NCI-H2081 (cell line): ENCODE measurements at regions not wholly inside any gene's neighbourhood (a gene's known extent, or its start where the extent isn't known, plus 50 kb on each side); places are given as distances from the start of the nearest gene placed in this dataset.
"Not testable (repeated sequence)": the region's sequence is repeated elsewhere in the genome, so short reads cannot be mapped to it uniquely, and the experiment has no call there.

Experiments used
- DNase-seq, 2 experiments: peaks; one replicate each; lab custom pipeline; 2025; lab: John Stamatoyannopoulos, UW

DNA sequence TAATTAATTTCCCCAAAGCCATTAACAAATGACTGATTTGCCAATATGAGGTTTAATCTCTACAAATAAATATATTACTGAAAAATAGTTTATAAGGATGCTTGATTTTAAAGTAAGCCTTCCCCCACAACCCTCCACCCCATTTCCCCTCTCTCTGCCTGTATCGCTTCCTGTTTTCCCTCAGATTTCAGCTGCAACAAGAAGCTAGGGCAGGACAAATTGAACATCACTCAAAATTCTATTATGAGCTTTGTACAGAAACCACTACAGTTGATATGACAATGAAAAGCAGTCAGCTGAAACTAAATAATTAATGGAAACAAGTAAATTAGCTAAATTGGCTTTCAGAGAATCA lies 109.0 kb upstream of the SP4 start:
- no peak for DNase-seq

GRCh38 chr7:21326241-21326640 lies 101.6 kb upstream of the SP4 start:
- no peak for DNase-seq

DNA sequence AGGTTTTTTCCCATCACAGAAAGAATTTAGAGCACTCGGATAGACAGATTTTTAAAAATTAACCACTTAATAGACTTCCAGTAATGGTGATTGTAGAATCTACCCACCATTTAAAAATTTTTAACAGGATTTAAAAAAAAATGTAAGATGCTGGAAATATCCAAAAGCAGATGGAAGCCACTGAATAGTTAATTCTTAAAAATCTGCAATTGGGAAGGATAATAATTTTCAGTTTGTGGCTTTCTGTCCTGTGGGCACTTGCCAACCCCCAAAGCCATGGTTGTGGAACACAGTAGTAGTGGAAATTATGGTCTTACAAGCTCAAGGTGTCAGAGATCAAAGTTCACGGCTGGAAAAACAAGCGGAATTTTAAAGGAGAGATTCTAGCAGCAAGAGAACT lies 101.0 kb upstream of the SP4 start:
- no peak for DNase-seq

GRCh38 chr7:21327422-21328409 lies 100.2 kb upstream of the SP4 start:
- no peak for DNase-seq

DNA sequence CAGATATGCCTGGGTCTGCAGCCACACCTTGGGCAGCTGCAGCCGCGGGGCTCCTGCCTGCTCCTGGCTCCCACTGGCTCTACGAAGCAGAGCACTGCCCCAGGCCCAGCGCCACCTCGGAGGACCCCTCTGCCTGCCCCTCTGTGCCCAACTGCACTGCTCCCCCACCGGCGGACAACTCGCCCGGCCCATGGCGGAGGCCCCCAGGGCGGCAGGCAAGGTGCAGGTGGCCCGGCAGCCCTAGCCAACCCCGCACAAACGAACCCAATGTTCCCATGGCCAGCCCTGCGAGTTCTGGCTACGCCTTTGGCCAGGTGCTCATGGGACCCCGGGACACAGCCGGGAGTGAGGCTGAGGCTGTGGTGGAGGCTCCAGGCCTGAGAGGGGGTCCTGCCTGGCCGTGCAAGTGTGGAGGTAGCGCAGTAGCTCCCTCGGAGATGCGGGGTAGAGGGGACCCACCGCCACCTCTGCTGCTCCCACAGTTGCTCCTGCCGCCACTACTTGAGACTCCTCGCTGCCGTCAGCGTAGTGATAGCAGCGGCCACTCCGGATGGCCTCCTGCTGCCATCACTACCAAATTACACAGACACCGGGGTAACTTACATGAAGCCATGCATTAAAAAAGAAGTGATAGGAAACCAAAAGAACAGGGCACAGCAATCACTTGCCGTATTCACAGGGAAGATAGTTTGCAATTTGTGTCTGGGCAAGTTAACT lies 97.3 kb upstream of the SP4 start:
- no peak for DNase-seq

GRCh38 chr7:21334906-21335305 lies 93.0 kb upstream of the SP4 start:
- DNase-seq = no peak

DNA sequence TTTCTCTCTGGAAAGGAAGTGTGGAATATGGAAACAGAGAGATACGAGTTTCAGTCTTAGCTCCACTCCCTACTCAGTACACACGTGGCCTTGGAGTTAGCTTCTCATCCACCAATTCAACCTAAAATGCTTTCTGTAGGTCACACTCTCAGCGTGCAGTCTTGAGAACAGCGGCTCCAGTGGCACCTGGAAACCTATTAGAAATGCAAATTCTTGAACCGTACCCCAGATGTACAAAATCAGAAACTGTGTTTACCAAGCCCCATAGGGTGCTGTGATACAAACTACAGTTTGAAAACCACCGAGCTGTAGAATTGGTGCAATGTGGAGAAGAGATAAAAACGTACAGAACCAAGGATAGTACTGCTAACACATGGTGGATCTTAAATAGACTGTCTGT lies 91.1 kb upstream of the SP4 start:
- DNase-seq = no peak

GRCh38 chr7:21338728-21339164 lies 89.1 kb upstream of the SP4 start:
- DNase-seq = no peak

- not testable (repeated sequence) for DNase-seq
Observed at GRCh38 chr7:21344900-21345299, 83.0 kb upstream of the SP4 start.

- no peak for DNase-seq
Observed at GRCh38 chr7:21345361-21345760, 82.5 kb upstream of the SP4 start.

GRCh38 chr7:21346297-21346696 lies 81.6 kb upstream of the SP4 start:
- no peak for DNase-seq

DNA sequence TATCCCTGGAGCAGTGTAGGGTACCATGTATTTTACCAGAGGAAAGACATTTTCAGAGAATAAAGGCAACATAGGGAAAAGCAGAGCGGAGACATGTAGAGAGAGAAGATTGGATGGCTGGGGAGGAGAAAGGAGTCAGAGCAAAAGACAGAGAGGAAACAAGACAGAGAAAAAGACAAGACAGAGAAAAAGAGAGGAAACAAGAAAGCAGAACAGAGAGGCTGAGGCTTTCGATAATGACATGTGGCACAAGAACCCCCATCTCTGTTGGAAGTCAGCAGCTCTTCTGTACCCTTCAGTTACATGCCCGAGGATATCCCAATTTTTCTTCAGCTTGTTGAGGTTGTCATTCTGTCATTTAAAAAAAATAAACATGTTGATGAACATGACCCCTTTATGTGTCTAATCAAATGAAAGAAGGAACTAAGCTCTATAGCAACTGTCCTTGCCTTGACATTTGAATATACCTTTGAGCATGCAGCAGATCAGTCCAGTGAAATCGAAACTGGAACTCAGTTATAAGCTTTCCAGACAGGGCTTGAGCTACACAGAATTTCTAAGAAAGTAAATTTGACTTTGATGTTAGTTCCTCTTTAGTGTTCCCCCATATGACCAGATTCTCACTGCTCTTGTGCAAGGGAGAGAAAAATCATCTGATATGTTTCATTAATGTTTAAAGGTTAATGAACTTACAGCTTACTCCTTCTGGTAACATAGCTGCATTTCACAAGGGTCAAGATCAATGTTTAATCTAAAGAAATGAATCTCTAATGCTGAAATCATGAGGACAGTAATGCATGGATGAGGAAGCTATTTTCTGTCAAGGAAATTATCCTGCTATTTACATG lies 75.1 kb upstream of the SP4 start:
- no peak for DNase-seq

- no peak for DNase-seq
Observed at GRCh38 chr7:21353388-21353780, 74.5 kb upstream of the SP4 start.

DNA sequence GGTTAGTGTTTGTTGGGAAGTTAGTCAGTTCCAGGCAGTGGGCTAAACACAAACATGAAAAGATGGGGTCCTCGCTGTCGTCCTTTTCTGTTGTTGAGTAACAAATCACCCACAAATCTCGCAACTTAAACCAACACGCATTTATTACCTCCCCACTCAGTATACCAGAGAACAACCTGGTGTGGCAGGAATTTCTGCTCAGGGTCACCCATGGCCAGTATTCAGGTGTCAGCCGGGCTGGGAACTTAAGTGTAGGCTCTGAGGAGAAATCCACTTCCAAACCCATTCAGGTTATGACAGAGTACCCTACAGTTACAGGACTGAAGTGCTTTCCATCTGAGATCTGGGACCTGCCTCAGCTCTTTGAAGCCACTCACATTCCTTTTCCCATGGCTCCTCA lies 73.6 kb upstream of the SP4 start:
- no peak for DNase-seq

DNA sequence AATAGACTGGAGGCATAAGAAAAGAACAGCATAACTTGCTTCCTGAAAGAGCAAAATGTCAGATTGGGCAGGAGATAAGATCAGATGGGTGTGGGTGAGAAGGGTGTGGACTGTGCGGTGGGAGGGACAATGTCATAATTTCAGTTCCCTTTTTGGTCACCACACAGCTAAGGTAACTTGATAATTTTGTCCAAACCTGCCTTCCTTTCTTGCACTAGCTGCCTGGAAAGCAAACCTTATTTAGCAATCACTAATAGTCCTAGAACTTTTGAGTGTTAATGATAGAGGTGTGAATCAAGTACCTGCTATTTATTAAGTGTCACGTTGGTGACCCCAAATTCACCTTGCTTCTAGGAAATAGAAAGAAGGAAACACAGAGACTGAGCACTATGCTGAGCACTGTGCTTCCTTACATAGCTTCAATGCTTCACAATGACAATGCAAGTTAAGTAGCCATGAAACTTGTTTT lies 72.4 kb upstream of the SP4 start:
- no peak for DNase-seq

DNA sequence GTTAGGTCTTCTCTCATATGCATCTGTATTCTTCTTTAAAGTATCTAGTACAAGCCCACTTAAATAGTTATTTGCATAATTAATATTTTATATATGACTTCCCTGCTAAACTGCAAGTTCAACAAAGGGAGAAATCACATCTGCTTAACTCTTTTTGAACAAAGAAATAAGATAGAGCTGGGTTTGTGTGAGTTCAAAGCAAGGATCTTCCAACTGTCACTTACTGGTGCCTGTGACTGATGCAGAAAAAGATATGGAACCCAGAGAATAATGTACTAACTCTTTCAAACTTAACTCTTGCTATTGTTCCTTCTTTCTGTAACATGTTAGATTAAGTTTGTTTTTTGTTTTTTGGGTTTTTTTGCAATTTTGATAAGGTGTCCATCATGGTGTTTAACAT lies 71.3 kb upstream of the SP4 start:
- DNase-seq = no peak

- no peak for DNase-seq
Observed at GRCh38 chr7:21357151-21358097, 70.5 kb upstream of the SP4 start.

DNA sequence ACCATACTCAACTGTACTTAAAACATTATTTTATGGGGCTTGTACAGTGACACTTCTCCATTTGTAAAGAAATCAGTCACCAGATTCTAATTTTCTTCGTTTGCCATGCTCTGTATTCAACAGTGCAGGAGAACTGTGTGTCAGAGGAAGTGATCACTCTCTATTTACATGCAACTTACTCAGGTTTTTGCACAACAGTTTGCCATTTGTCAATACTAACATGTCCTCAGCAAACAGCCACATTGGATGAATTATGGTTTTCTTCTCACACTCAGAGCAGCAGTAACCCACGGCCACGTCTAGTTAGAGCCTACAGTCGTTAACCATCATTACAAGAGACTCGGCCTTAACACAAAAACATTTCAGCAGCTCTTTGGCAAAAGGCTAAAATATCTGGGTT lies 69.2 kb upstream of the SP4 start:
- DNase-seq = no peak

DNA sequence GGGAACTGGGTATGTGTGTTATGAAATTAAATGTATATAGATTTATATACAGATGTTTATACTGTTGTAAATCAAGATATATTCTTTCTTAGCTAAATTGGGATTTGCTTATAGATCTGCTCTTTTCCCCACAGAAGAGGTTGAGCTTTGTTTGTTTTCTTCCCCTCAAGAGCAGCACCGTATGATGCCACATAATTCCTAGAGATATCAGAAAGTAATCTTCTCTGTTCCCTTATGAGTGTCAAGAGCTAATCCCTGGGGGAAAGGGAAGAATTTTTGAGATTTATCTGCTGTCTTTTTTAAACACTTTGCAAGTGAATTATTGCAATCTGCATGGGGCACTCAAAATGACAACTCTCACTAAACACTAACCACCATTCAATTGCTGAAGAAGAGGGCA lies 68.7 kb upstream of the SP4 start:
- DNase-seq = no peak

DNA sequence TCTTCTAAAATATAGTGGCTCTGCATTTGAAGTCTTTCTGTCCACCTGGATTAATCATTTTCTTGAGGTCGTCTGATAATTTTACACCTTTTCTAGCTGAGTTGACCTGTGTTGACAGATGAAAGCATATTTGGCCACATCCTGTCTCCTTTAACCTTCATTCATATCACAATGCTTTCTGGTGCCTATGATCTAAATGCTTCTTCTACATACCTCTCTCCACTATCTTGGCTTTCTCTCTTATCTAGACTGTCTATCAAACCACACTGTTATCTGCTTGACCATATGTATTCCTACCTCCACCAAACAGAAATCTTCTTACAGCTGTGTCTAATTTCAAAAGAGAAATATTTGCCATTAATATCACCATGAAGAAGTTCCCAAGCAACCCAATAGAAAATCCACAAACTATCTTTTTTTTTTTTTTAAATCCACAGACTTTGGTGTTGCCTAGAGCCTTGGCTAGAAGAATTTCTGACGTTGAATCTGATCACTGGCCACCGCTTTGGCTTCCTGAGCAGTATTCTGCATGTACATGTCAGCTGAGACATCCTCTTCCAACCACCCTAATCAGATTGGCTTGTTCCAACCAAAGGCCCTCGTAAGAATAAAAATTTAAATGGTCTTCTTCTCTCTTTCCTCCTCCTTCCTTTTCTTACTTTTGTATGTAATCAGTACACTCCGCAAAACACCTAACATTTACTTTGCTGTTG lies 66.3 kb upstream of the SP4 start:
- no peak for DNase-seq
